AG08396 (cell line): ENCODE measurements at regions not wholly inside any gene's neighbourhood (a gene's known extent, or its start where the extent isn't known, plus 50 kb on each side); places are given as distances from the start of the nearest gene placed in this dataset.

Source experiments
- DNase-seq: peaks from one replicate; pipeline ENCODE4 v3.0.0; 2012; ENCODE audit warnings: low spot score, mixed read lengths

- no peak for DNase-seq
Measured at GRCh38 chr3:124409650-124410275, 320.5 kb upstream of the UMPS start.

GRCh38 chr3:124410471-124410870 is 319.8 kb upstream of the UMPS start:
- no peak for DNase-seq

- DNase-seq: no peak
Measured at GRCh38 chr3:124411728-124412127, 318.5 kb upstream of the UMPS start.

GRCh38 chr3:124412644-124413043 is 317.6 kb upstream of the UMPS start:
- no peak for DNase-seq

- DNase-seq: no peak
Measured at GRCh38 chr3:124413393-124413792, 316.9 kb upstream of the UMPS start.

GRCh38 chr3:124413989-124414598 is 316.2 kb upstream of the UMPS start:
- DNase-seq: no peak

- DNase-seq: no peak
Measured at GRCh38 chr3:124415446-124415960, 314.7 kb upstream of the UMPS start.

GRCh38 chr3:124419303-124419702 is 310.9 kb upstream of the UMPS start:
- no peak for DNase-seq

- no peak for DNase-seq
Measured at GRCh38 chr3:124420392-124420791, 309.9 kb upstream of the UMPS start.

GRCh38 chr3:124422805-124423204 is 307.4 kb upstream of the UMPS start:
- DNase-seq: no peak

- DNase-seq: no peak
Measured at GRCh38 chr3:124424396-124424795, 305.9 kb upstream of the UMPS start.

- no peak for DNase-seq
Measured at GRCh38 chr3:124425972-124426371, 304.3 kb upstream of the UMPS start.

- no peak for DNase-seq
Measured at GRCh38 chr3:124428372-124429128, 301.7 kb upstream of the UMPS start.

GRCh38 chr3:124429129-124429815 is 301.0 kb upstream of the UMPS start:
- no peak for DNase-seq

- no peak for DNase-seq
Measured at GRCh38 chr3:124431331-124431994, 298.8 kb upstream of the UMPS start.

- no peak for DNase-seq
Measured at GRCh38 chr3:124434176-124434575, 296.1 kb upstream of the UMPS start.

- DNase-seq: no peak
Measured at GRCh38 chr3:124435467-124435866, 294.8 kb upstream of the UMPS start.

- no peak for DNase-seq
Measured at GRCh38 chr3:124438813-124439212, 291.4 kb upstream of the UMPS start.

GRCh38 chr3:124439603-124440002 is 290.6 kb upstream of the UMPS start:
- no peak for DNase-seq

- DNase-seq: no peak
Measured at GRCh38 chr3:124441766-124442165, 288.5 kb upstream of the UMPS start.

GRCh38 chr3:124442463-124442862 is 287.8 kb upstream of the UMPS start:
- no peak for DNase-seq

GRCh38 chr3:124443446-124443845 is 286.8 kb upstream of the UMPS start:
- no peak for DNase-seq
